Transverse colon (tissue), 4 donors: ENCODE measurements at regions not wholly inside any gene's neighbourhood (a gene's known extent, or its start where the extent isn't known, plus 50 kb on each side); places are given as distances from the start of the nearest gene placed in this dataset.

Experiments
- DNase-seq: peaks from one replicate; pipeline ENCODE4 v3.0.0-alpha.2; 2019
- H3K27ac ChIP-seq, 4 donors: fragments of 200-600 bp; sonication (generic); 2 replicates each; pipeline ENCODE4 v1.5.1; 2016 to 2018; ENCODE audit warnings: inconsistent platforms in 4 of 4
- H3K27me3 ChIP-seq: fragments of 200-600 bp; sonication (generic); 2 replicates; pipeline ENCODE4 v1.5.1; 2017; ENCODE audit warnings: inconsistent platforms
- H3K36me3 ChIP-seq, 4 donors: fragments of 200-600 bp; sonication (generic); 2 replicates each; pipeline ENCODE4 v1.5.1; 2017 to 2019; ENCODE audit warnings: inconsistent platforms in 4 of 4
- H3K4me1 ChIP-seq, 4 donors: fragments of 200-600 bp; sonication (generic); 2 replicates each; pipeline ENCODE4 v1.5.1; 2017 to 2020; ENCODE audit warnings: inconsistent platforms in 4 of 4
- H3K4me3 ChIP-seq, 4 donors: fragments of 200-600 bp; sonication (generic); 1 replicate in 1 of 4; 2 replicates in 3 of 4; pipeline versions ENCODE4 v1.5.1 to v1.6.1; 2017 to 2019; ENCODE audit warnings: inconsistent platforms in 4 of 4
- H3K9me3 ChIP-seq, 2 donors: fragments of 200-600 bp; sonication (generic); 2 replicates each; pipeline ENCODE4 v1.5.1; 2017 to 2019; ENCODE audit warnings: inconsistent platforms in 2 of 2
- EP300 ChIP-seq: sonication (generic); formaldehyde crosslinking; IDR thresholded peaks from one replicate; pipeline ENCODE4 v1.6.1; 2017; ENCODE audit warnings: antibody characterized with exemption, low read depth
- POLR2A ChIP-seq: fragments of 450-650 bp; IDR thresholded peaks from one replicate; pipeline ENCODE4 v1.6.1; 2016; ENCODE audit warnings: antibody characterized with exemption, mild to moderate bottlenecking, moderate library complexity
- POLR2AphosphoS5 ChIP-seq, 3 donors: sonication (generic); formaldehyde crosslinking; IDR thresholded peaks; one replicate each; pipeline ENCODE4 v1.6.1; 2016; ENCODE audit warnings: antibody characterized with exemption in 3 of 3
- WGBS, 2 donors: methylation state at CpG; one replicate each; pipeline ENCODE4 v1.1.5; 2018; ENCODE audit warnings: low coverage in 1 of 2; 5-methylcytosine and 5-hydroxymethylcytosine counted together
- in situ Hi-C, 4 donors: fragments of 200-750 bp; cut with MboI; loops; one replicate each; pipeline versions ENCODE4 v1.15.0 to v1.15.1; 2017; ENCODE audit warnings: low sequenced_read_pairs in 3 of 4, low pct_ligation_motif_present in 1 of 4, low pct_unique_long_range_greater_than_20kb in 1 of 4
- intact Hi-C: fragments of 100-400 bp; cut with DNase I; formaldehyde crosslinking; loops from one replicate; pipeline ENCODE4 v1.15.1; 2023; ENCODE audit warnings: low total_unique reads
- TF ChIP-seq, protein P1 (sequence below), 5 experiments: fragments of 200-600 bp in 3 of 5; fragments of 450-650 bp in 2 of 5; sonication (generic) in 3 of 5; IDR thresholded peaks; 1 replicate in 2 of 5; 2 replicates in 3 of 5; pipeline ENCODE4 v1.5.1; 2016 to 2017; ENCODE audit warnings: antibody characterized with exemption in 5 of 5, inconsistent platforms in 3 of 5, mild to moderate bottlenecking in 2 of 5, moderate library complexity in 1 of 5

DNA sequence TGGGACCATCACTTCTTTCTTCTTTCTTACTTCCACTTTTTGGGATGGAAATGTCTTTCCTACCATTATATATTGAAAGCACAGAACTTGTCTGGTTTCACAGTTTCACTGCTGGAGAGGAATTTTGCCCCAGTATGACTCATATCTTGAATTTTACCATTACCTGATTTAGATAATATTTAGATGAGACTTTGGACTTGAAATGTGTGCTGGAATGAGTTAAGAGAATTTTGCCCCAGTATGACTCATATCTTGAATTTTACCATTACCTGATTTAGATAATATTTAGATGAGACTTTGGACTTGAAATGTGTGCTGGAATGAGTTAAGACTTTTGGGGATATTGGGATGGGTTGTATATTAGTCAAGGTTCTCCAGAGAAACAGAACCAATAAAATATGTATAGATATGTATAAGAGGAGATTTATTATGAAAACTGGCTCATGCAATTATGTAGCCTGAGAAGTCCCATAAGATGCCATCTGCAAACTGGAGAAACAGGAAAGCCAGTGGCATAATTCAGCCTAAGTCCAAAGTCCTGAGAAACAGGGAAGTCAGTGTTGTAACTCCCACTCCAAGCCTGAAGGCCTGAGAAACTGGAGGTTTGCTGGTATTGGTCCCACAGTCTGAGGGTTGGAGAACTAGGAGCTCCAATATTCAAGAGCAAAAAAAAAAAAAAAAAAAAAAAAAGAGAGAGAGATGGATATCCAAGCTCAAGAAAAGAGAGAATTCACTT, 1029.2 kb downstream of the EPHA3 start:
- Histone ChIP-seq H3K36me3 (no peaks in the 10 kb centered on the region), H3K27ac (peak overlapping the region; percentile 10 to 41 (median 22)), H3K9me3 (no peaks in the 10 kb centered on the region), H3K4me1 (peaks cover 0 to 23% (median 0%) of the 10 kb centered on the region in 4 donors), H3K4me3 (no peak overlapping the region), H3K27me3 (no peaks in the 10 kb centered on the region)
- TF ChIP-seq, protein P1, sequence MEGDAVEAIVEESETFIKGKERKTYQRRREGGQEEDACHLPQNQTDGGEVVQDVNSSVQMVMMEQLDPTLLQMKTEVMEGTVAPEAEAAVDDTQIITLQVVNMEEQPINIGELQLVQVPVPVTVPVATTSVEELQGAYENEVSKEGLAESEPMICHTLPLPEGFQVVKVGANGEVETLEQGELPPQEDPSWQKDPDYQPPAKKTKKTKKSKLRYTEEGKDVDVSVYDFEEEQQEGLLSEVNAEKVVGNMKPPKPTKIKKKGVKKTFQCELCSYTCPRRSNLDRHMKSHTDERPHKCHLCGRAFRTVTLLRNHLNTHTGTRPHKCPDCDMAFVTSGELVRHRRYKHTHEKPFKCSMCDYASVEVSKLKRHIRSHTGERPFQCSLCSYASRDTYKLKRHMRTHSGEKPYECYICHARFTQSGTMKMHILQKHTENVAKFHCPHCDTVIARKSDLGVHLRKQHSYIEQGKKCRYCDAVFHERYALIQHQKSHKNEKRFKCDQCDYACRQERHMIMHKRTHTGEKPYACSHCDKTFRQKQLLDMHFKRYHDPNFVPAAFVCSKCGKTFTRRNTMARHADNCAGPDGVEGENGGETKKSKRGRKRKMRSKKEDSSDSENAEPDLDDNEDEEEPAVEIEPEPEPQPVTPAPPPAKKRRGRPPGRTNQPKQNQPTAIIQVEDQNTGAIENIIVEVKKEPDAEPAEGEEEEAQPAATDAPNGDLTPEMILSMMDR (IDR thresholded peaks at IDR 0.05): no peak
- TF ChIP-seq POLR2A: no peak
- peak in 1 of 3 donors; percentile 56 for TF ChIP-seq POLR2AphosphoS5 (IDR thresholded peaks at IDR 0.05)
- DNase-seq: peak; percentile 36
- in situ Hi-C loops: no loop called here
- intact Hi-C loops: no loop called here

DNA sequence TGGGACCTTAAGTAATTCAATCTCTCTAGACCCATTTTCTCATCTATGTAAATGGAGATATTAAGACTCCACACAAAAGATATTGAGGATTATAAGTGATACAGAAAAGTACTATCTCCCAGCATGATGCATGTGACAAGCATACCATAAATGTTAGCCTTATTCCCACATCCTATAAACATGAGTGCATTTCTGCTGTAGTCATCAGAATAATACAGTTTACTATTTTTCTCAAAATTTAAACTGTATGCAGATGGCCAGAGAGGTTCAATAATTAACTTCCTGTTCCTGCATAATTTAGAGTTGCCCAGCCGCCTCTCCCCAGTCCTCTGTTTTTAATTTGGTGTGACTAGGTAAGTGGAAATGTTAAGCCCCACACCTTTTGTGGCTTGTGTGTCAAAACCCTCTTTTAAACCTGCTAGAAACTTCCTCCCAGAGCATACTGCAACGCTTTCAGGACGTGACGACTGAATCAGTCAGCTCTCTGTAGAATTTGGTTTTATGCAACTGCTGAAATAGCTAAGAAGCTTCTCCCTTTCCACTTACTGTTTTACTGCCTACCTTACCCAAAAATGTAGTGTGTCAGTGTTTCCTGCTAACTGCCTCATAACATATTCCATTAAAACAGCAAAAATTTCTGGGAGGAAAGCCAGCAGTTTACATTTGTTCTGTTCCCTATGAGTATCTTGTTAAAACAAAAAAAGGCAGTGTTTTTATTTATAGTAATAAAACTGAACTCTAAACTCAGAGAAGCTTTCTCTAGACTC, 1037.9 kb downstream of the EPHA3 start:
- Histone ChIP-seq H3K9me3 (no peaks in the 10 kb centered on the region), H3K4me1 (peaks cover 0 to 10% (median 0%) of the 10 kb centered on the region in 4 donors), H3K36me3 (no peaks in the 10 kb centered on the region), H3K27me3 (no peaks in the 10 kb centered on the region), H3K4me3 (no peak overlapping the region), H3K27ac (no peak overlapping the region)
- intact Hi-C loops (no loop called here), in situ Hi-C loops (no loop called here)
- 30% methylated on average over 4 of the region's 4 CpGs; no CpG with 5 or more reads in 1 of the 2 donors for WGBS, 2 donors
- TF ChIP-seq, protein P1 (IDR thresholded peaks at IDR 0.05): no peak
- TF ChIP-seq EP300 (no peak), POLR2A (no peak), POLR2AphosphoS5 (IDR thresholded peaks at IDR 0.05) (no peak)
- no peak for DNase-seq

DNA sequence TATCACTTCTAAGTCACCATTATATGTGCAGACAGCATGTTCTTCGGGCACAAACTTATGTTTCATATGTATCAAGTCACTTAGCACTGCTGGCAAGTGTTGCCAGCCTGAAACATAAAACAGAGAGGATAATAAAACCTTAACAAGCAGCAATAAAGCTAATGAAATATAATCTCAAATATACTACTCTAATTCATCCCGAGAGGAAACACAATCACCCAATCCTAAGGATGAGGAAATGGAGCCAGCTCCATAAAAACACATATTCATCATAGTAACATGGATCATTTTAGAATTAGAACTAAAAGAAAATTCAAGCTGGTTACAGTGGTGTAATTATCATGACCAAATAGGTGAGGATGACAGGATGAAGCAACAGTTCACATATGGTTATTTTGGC, 1072.7 kb downstream of the EPHA3 start:
- Histone ChIP-seq H3K4me3 (no peak overlapping the region), H3K27ac (no peak overlapping the region), H3K36me3 (no peaks in the 10 kb centered on the region), H3K27me3 (no peaks in the 10 kb centered on the region), H3K9me3 (no peaks in the 10 kb centered on the region), H3K4me1 (no peaks in the 10 kb centered on the region)
- 38% methylated on average over 2 of the region's 2 CpGs for WGBS, 2 donors
- in situ Hi-C loops (loop anchor here in 3 of 4 donors (25.0 kb wide), 1 partner anchor 1968 kb away; no protein-coding TSS in a partner anchor), intact Hi-C loops (loop anchor here (5.0 kb wide), 1 partner anchor 1973 kb away; no protein-coding TSS in a partner anchor)
- TF ChIP-seq POLR2A (no peak), EP300 (no peak), POLR2AphosphoS5 (IDR thresholded peaks at IDR 0.05) (no peak)
- TF ChIP-seq, protein P1 (IDR thresholded peaks at IDR 0.05): no peak
- no peak for DNase-seq

DNA sequence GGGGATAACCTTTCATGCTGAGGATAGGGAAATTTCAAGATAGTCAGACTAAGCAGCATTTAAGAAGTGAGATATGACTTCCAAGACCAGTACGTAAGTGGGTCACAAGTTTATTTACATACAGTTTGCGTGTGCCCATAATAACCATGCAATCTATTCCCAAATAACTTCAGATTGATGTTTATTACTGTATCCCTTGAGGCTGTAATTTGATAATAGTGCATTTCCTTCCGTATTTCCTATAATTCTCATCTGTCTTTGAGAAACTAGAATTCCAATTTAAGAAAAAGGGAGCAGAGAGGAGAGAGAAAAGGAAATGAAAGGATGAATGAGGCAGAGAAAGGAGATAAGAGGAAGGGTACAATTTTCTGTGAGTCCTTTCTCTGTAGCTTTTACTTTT, 1073.1 kb downstream of the EPHA3 start:
- in situ Hi-C loops: loop anchor here in 3 of 4 donors (25.0 kb wide), 1 partner anchor 1968 kb away; no protein-coding TSS in a partner anchor

More for the DNA sequence above, 1073.1 kb downstream of the EPHA3 start:
- intact Hi-C loops: loop anchor here (5.0 kb wide), 1 partner anchor 1973 kb away; no protein-coding TSS in a partner anchor
- TF ChIP-seq EP300 (no peak), POLR2AphosphoS5 (IDR thresholded peaks at IDR 0.05) (no peak), POLR2A (no peak)
- TF ChIP-seq, protein P1 (IDR thresholded peaks at IDR 0.05): no peak
- 41 to 50% methylated on average over 3 of the region's 3 CpGs for WGBS, 2 donors
- H3K4me3 ChIP-seq: no peak overlapping the region
- H3K9me3 ChIP-seq: no peaks in the 10 kb centered on the region
- no peaks in the 10 kb centered on the region for H3K4me1 ChIP-seq
- no peak for DNase-seq
- no peaks in the 10 kb centered on the region for H3K27me3 ChIP-seq
- no peak overlapping the region for H3K27ac ChIP-seq
- no peaks in the 10 kb centered on the region for H3K36me3 ChIP-seq
